Mesothelial cell of epicardium (in vitro differentiated cells): ENCODE measurements at regions not wholly inside any gene's neighbourhood (a gene's known extent, or its start where the extent isn't known, plus 50 kb on each side); places are given as distances from the start of the nearest gene placed in this dataset.

ENCODE experiments used
- DNase-seq, 2 experiments: peaks; one replicate each; pipeline ENCODE4 v3.0.0; 2021; ENCODE audit warnings: low spot score in 2 of 2; ENCODE audit not compliant: unreplicated experiment in 2 of 2
- H3K27ac Mint-ChIP-seq: 2 replicates; pipeline ENCODE4 v1.8.0; 2021; ENCODE audit warnings: mixed read lengths
- H3K27me3 Mint-ChIP-seq: 2 replicates; pipeline ENCODE4 v1.8.0; 2021; ENCODE audit warnings: low read depth, mixed read lengths
- H3K36me3 Mint-ChIP-seq: 2 replicates; pipeline ENCODE4 v1.8.0; 2021; ENCODE audit warnings: mixed read lengths
- H3K4me1 Mint-ChIP-seq: 2 replicates; pipeline ENCODE4 v1.8.0; 2021; ENCODE audit warnings: mixed read lengths
- H3K4me3 Mint-ChIP-seq: 2 replicates; pipeline ENCODE4 v1.8.0; 2021; ENCODE audit warnings: mild to moderate bottlenecking, moderate library complexity, mixed read lengths
- H3K9me3 Mint-ChIP-seq: 2 replicates; pipeline ENCODE4 v1.8.0; 2021; ENCODE audit warnings: mixed read lengths
- TF ChIP-seq, protein P1 (sequence below): fragments of 200-600 bp; sonication (generic); IDR thresholded peaks from one replicate; pipeline ENCODE4 v1.5.0; 2021; ENCODE audit warnings: antibody characterized with exemption; ENCODE audit not compliant: unreplicated experiment

- Mint-ChIP-seq H3K9me3 (no peaks in the 10 kb centered on the region), H3K4me1 (no peaks in the 10 kb centered on the region), H3K36me3 (no peaks in the 10 kb centered on the region), H3K27ac (no peak overlapping the region), H3K4me3 (no peak overlapping the region), H3K27me3 (no peaks in the 10 kb centered on the region)
- DNase-seq = no peak
- TF ChIP-seq, protein P1, sequence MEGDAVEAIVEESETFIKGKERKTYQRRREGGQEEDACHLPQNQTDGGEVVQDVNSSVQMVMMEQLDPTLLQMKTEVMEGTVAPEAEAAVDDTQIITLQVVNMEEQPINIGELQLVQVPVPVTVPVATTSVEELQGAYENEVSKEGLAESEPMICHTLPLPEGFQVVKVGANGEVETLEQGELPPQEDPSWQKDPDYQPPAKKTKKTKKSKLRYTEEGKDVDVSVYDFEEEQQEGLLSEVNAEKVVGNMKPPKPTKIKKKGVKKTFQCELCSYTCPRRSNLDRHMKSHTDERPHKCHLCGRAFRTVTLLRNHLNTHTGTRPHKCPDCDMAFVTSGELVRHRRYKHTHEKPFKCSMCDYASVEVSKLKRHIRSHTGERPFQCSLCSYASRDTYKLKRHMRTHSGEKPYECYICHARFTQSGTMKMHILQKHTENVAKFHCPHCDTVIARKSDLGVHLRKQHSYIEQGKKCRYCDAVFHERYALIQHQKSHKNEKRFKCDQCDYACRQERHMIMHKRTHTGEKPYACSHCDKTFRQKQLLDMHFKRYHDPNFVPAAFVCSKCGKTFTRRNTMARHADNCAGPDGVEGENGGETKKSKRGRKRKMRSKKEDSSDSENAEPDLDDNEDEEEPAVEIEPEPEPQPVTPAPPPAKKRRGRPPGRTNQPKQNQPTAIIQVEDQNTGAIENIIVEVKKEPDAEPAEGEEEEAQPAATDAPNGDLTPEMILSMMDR = no peak
These were observed 325.7 kb downstream of the DUSP10 start for GRCh38 chr1:221416142-221416541.

DNA sequence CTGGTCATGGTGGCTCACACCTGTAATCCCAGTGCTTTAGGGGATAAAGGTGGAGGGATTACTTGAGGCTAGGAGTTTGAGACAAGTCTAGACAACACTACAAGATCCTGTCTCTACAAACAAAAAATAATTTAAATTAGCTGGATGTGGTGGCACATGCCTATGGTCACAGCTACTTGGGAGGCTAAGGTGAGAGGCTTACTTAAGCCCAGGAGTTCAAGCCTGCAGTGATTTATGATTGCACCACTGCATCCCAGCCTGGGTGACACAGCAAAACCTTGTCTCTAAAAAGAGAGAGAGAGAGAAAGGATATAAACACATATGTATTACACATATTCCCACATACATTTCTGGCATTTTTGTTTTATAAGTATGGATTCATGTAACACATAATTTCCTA, 325.2 kb downstream of the DUSP10 start:
- TF ChIP-seq, protein P1 = no peak
- no peak for DNase-seq
- Mint-ChIP-seq H3K27me3 (no peaks in the 10 kb centered on the region), H3K4me1 (no peaks in the 10 kb centered on the region), H3K4me3 (no peak overlapping the region), H3K9me3 (no peaks in the 10 kb centered on the region), H3K36me3 (no peaks in the 10 kb centered on the region), H3K27ac (no peak overlapping the region)

GRCh38 chr1:221418346-221418745, 323.5 kb downstream of the DUSP10 start:
- H3K36me3 Mint-ChIP-seq = no peaks in the 10 kb centered on the region
- H3K4me3 Mint-ChIP-seq = no peak overlapping the region
- no peaks in the 10 kb centered on the region for H3K4me1 Mint-ChIP-seq
- no peak for DNase-seq
- no peaks in the 10 kb centered on the region for H3K27me3 Mint-ChIP-seq
- TF ChIP-seq, protein P1 = no peak
- no peaks in the 10 kb centered on the region for H3K9me3 Mint-ChIP-seq
- H3K27ac Mint-ChIP-seq = no peak overlapping the region

DNA sequence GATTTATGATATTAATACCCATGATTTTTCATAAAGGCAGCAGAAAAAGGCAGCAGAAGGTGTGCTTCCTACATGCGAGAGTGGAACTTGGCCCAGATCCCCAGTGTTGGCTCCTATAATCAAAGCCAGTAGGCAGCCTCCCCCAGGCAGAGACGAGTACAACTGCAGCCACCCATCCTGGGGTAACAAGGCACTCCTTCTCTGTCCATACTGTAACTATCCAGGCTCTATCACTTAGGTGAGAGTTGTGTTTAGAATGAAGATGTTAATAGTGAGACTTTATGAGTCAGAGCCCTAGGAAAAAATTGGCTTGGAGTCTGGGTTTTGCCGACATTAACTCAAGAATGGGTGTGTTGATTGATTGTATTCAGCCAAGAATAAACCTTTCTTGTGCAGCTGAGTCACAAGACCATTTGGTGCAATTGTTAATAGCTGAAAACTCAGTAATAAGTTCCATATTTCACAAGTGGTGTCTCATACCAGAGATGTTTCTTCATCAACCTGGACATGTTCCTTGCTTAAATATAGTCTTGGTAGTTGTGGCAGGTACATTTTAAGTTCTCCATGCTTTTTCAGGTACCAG, 322.3 kb downstream of the DUSP10 start:
- TF ChIP-seq, protein P1 = no peak
- Mint-ChIP-seq H3K27me3 (no peaks in the 10 kb centered on the region), H3K27ac (no peak overlapping the region), H3K36me3 (no peaks in the 10 kb centered on the region), H3K4me3 (no peak overlapping the region), H3K4me1 (no peaks in the 10 kb centered on the region), H3K9me3 (no peaks in the 10 kb centered on the region)
- no peak for DNase-seq

DNA sequence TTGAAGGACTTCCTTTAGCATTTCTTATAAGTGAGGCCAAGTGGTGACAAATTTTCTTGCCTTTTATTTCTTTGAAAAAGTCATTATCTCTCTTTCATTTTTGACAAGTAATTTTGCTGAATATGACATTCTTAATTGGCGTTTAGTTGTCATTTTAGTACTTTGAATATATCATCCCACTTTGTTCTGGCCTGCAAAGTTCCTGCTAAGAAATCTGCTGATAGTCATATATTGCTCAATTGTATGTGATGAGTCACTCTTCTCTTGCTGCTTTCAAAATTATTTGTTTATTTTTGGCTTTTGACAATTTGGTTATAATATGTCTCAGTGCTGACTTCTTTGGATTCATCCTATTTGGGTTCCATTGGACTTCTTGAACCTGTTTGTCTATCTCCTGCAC, 312.6 kb downstream of the DUSP10 start:
- Mint-ChIP-seq H3K27me3 (no peaks in the 10 kb centered on the region), H3K4me3 (no peak overlapping the region), H3K4me1 (no peaks in the 10 kb centered on the region), H3K9me3 (peaks cover 35% of the 10 kb centered on the region), H3K36me3 (peaks cover 1% of the 10 kb centered on the region), H3K27ac (no peak overlapping the region)
- DNase-seq = no peak
- TF ChIP-seq, protein P1 = no peak
